Activated CD4-positive, alpha-beta memory T cell treated with anti-CD3 and anti-CD28 coated beads, Interleukin-2, amount 10 ng/mL, durations not matched to agents 7 days and 5 days (primary cell): ENCODE measurements at regions not wholly inside any gene's neighbourhood (a gene's known extent, or its start where the extent isn't known, plus 50 kb on each side); places are given as distances from the start of the nearest gene placed in this dataset.
"Not testable (repeated sequence)": the region's sequence is repeated elsewhere in the genome, so short reads cannot be mapped to it uniquely, and the experiment has no call there.

ENCODE experiments used
- CTCF ChIA-PET: fragments of 350-600 bp; sonication (Branson Sonifier 250); formaldehyde crosslinking; loops from one replicate; lab custom pipeline; 2021; ENCODE audit warnings: antibody characterized with exemption, inconsistent platforms; lab: Charles Lee
- POLR2A ChIA-PET: fragments of 350-600 bp; sonication (Branson Sonifier 250); formaldehyde crosslinking; loops from one replicate; lab custom pipeline; 2021; ENCODE audit warnings: antibody characterized with exemption; lab: Charles Lee
- DNase-seq: peaks from one replicate; pipeline ENCODE4 v3.0.0-alpha.2; 2020
- H3K27ac Mint-ChIP-seq: one replicate; pipeline ENCODE4 v1.8.0; 2021; ENCODE audit warnings: mild to moderate bottlenecking, mixed read lengths
- H3K27me3 Mint-ChIP-seq: one replicate; pipeline ENCODE4 v1.8.0; 2021; ENCODE audit warnings: mixed read lengths
- H3K36me3 Mint-ChIP-seq: one replicate; pipeline ENCODE4 v1.8.0; 2021; ENCODE audit warnings: low read depth, mixed read lengths
- H3K4me1 Mint-ChIP-seq: one replicate; pipeline ENCODE4 v1.8.0; 2021; ENCODE audit warnings: mixed read lengths
- H3K4me3 Mint-ChIP-seq: one replicate; pipeline ENCODE4 v1.8.0; 2021; ENCODE audit warnings: mild to moderate bottlenecking, mixed read lengths
- H3K9me3 Mint-ChIP-seq: one replicate; pipeline ENCODE4 v1.8.0; 2021; ENCODE audit warnings: mixed read lengths

GRCh38 chr2:196294516-196294909, 123.1 kb upstream of the STK17B start:
- POLR2A ChIA-PET: interaction anchor here (1.2 kb wide), 1 partner anchor 42 kb away, joined by 3 read pairs; no protein-coding TSS in a partner anchor
- CTCF ChIA-PET: interaction anchor here (1.0 to 1.4 kb wide), 4 partner anchors 15 to 227 kb away, joined by 3 to 4 read pairs (median 3); no protein-coding TSS in a partner anchor
- Mint-ChIP-seq H3K27ac (no peak overlapping the region), H3K27me3 (no peaks in the 10 kb centered on the region), H3K36me3 (no peaks in the 10 kb centered on the region), H3K4me3 (no peak overlapping the region), H3K4me1 (peaks cover 34% of the 10 kb centered on the region), H3K9me3 (no peaks in the 10 kb centered on the region)
- no peak for DNase-seq

GRCh38 chr2:196295005-196295404, 123.6 kb upstream of the STK17B start:
- H3K27ac Mint-ChIP-seq: no peak overlapping the region
- no peaks in the 10 kb centered on the region for H3K36me3 Mint-ChIP-seq
- no peaks in the 10 kb centered on the region for H3K9me3 Mint-ChIP-seq
- no peak for DNase-seq
- no peak overlapping the region for H3K4me3 Mint-ChIP-seq
- ChIA-PET POLR2A (interaction anchor here (1.0 to 1.2 kb wide), 2 partner anchors 10 to 42 kb away, joined by 3 read pairs; no protein-coding TSS in a partner anchor), CTCF (interaction anchor here (1.0 to 1.4 kb wide), 4 partner anchors 15 to 228 kb away, joined by 3 to 4 read pairs (median 3); no protein-coding TSS in a partner anchor)
- H3K27me3 Mint-ChIP-seq: no peaks in the 10 kb centered on the region
- H3K4me1 Mint-ChIP-seq: peaks cover 30% of the 10 kb centered on the region

- H3K27me3 Mint-ChIP-seq, H3K27ac Mint-ChIP-seq, H3K9me3 Mint-ChIP-seq, DNase-seq, H3K4me1 Mint-ChIP-seq, H3K36me3 Mint-ChIP-seq, H3K4me3 Mint-ChIP-seq: not testable (repeated sequence)
- ChIA-PET CTCF (interaction anchor here (0.6 to 1.5 kb wide), 16 partner anchors 9 to 220 kb away, joined by 3 to 8 read pairs (median 4); no protein-coding TSS in a partner anchor), POLR2A (interaction anchor here (0.8 kb wide), 1 partner anchor 134 kb away, joined by 3 read pairs; no protein-coding TSS in a partner anchor)
These were observed 126.8 kb upstream of the STK17B start for GRCh38 chr2:196298106-196298723.

GRCh38 chr2:196307775-196308305, 136.5 kb upstream of the STK17B start:
- no peak for DNase-seq
- Mint-ChIP-seq H3K4me3 (no peak overlapping the region), H3K36me3 (no peaks in the 10 kb centered on the region), H3K27ac (no peak overlapping the region), H3K4me1 (no peaks in the 10 kb centered on the region), H3K9me3 (no peaks in the 10 kb centered on the region), H3K27me3 (no peaks in the 10 kb centered on the region)
- ChIA-PET POLR2A (no interaction called here), CTCF (interaction anchor here (1.4 kb wide), 1 partner anchor 9 kb away, joined by 3 read pairs; no protein-coding TSS in a partner anchor)

GRCh38 chr2:196309691-196310090, 138.3 kb upstream of the STK17B start:
- CTCF ChIA-PET: no interaction called here
- H3K27ac Mint-ChIP-seq: no peak overlapping the region
- no peaks in the 10 kb centered on the region for H3K4me1 Mint-ChIP-seq
- POLR2A ChIA-PET: no interaction called here
- H3K4me3 Mint-ChIP-seq: no peak overlapping the region
- no peaks in the 10 kb centered on the region for H3K36me3 Mint-ChIP-seq
- no peaks in the 10 kb centered on the region for H3K27me3 Mint-ChIP-seq
- no peaks in the 10 kb centered on the region for H3K9me3 Mint-ChIP-seq
- DNase-seq: no peak

DNA sequence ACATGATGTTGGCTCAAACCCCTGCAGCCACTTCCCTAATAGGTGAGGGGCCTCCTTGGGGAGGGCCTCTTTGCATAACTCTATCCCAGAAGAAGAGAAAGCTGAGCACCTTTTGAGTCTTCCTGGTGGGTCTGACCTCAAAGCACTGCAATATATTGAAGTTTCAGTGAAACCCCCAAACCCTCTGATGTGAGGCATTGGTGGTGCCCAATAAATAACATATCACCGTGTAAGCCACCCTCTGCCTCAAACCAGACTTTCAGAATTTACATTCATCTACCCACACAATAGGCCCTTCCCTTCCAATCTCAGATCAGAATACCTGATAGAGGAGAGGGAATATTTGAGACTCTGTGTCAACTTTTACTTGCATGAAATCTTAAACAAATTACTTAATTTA, 142.8 kb upstream of the STK17B start:
- CTCF ChIA-PET: interaction anchor here (1.0 to 1.4 kb wide), 2 partner anchors 17 to 22 kb away, joined by 3 to 4 read pairs; no protein-coding TSS in a partner anchor

DNA sequence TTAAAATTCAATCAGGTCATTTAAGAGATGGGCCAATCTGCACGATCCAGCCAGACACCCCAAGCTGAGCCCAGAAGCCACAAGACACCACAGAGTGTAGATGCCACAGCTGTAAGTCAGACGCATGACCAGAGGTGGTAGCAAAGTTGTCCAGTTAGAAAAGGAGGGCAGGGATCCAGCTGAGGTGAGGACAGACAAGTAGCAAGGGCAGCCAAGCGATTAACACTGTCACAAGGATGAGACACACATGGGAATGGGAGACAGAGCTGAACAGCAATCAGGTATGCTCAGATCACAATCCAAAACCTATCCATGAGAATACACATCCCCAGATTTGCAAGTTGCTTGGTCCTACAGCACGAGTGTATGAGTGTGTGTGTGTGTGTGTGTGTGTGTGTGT, 143.4 kb upstream of the STK17B start:
- Mint-ChIP-seq H3K27me3 (no peaks in the 10 kb centered on the region), H3K27ac (no peak overlapping the region), H3K36me3 (no peaks in the 10 kb centered on the region), H3K4me3 (no peak overlapping the region), H3K9me3 (no peaks in the 10 kb centered on the region), H3K4me1 (no peaks in the 10 kb centered on the region)
- DNase-seq: no peak
- ChIA-PET POLR2A (no interaction called here), CTCF (interaction anchor here (1.0 to 1.4 kb wide), 2 partner anchors 17 to 22 kb away, joined by 3 to 4 read pairs; no protein-coding TSS in a partner anchor)

More for the DNA sequence above, 142.8 kb upstream of the STK17B start:
- no peaks in the 10 kb centered on the region for H3K36me3 Mint-ChIP-seq
- H3K9me3 Mint-ChIP-seq: no peaks in the 10 kb centered on the region
- no peaks in the 10 kb centered on the region for H3K27me3 Mint-ChIP-seq
- H3K4me3 Mint-ChIP-seq: no peak overlapping the region
- H3K27ac Mint-ChIP-seq: no peak overlapping the region
- H3K4me1 Mint-ChIP-seq: no peaks in the 10 kb centered on the region
- DNase-seq: no peak
- POLR2A ChIA-PET: no interaction called here

- H3K27me3 Mint-ChIP-seq: peaks cover 2% of the 10 kb centered on the region
- H3K27ac Mint-ChIP-seq: no peak overlapping the region
- DNase-seq: no peak
- ChIA-PET CTCF (interaction anchor here (1.0 to 1.4 kb wide), 3 partner anchors 18 to 21 kb away, joined by 3 to 4 read pairs (median 4); no protein-coding TSS in a partner anchor), POLR2A (no interaction called here)
- no peaks in the 10 kb centered on the region for H3K4me1 Mint-ChIP-seq
- H3K4me3 Mint-ChIP-seq: no peak overlapping the region
- H3K36me3 Mint-ChIP-seq: no peaks in the 10 kb centered on the region
- H3K9me3 Mint-ChIP-seq: no peaks in the 10 kb centered on the region
These were observed 144.1 kb upstream of the STK17B start for GRCh38 chr2:196315388-196316049.

DNA sequence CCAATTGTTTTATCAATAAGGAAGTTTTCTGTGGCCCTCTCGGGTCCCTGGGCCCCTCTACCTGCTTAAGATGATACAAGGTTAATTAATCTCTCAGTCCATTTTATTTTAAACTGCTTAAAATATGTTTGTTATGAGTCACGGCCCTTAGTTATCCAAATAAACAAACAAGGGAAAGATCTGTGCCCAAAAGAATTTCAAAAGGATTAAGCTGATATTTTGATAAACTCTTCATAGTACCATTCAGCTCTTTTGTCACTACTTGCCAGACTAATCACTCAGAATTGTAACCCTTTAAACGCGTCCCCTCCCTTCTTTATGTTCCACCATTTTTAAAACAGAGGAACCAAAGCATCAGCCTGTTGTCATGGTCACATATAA, 144.7 kb upstream of the STK17B start:
- Mint-ChIP-seq H3K27ac (no peak overlapping the region), H3K36me3 (no peaks in the 10 kb centered on the region), H3K9me3 (no peaks in the 10 kb centered on the region), H3K4me1 (no peaks in the 10 kb centered on the region), H3K27me3 (peaks cover 2% of the 10 kb centered on the region), H3K4me3 (no peak overlapping the region)
- no peak for DNase-seq
- CTCF ChIA-PET: interaction anchor here (1.1 to 1.3 kb wide), 2 partner anchors 21 to 239 kb away, joined by 3 to 4 read pairs; no protein-coding TSS in a partner anchor
- POLR2A ChIA-PET: no interaction called here

GRCh38 chr2:196318517-196319377, 147.4 kb upstream of the STK17B start:
- Mint-ChIP-seq H3K27ac (no peak overlapping the region), H3K4me1 (no peaks in the 10 kb centered on the region), H3K36me3 (no peaks in the 10 kb centered on the region), H3K27me3 (peaks cover 4% of the 10 kb centered on the region), H3K9me3 (no peaks in the 10 kb centered on the region), H3K4me3 (no peak overlapping the region)
- no peak for DNase-seq
- ChIA-PET CTCF (interaction anchor here (1.1 kb wide), 1 partner anchor 18 kb away, joined by 4 read pairs; no protein-coding TSS in a partner anchor), POLR2A (no interaction called here)

GRCh38 chr2:196322973-196323810, 151.8 kb upstream of the STK17B start:
- Mint-ChIP-seq H3K4me1 (no peaks in the 10 kb centered on the region), H3K4me3 (no peak overlapping the region), H3K27me3 (peaks cover 7% of the 10 kb centered on the region), H3K9me3 (no peaks in the 10 kb centered on the region), H3K36me3 (no peaks in the 10 kb centered on the region), H3K27ac (no peak overlapping the region)
- POLR2A ChIA-PET: no interaction called here
- CTCF ChIA-PET: interaction anchor here (1.0 kb wide), 1 partner anchor 14 kb away, joined by 4 read pairs; no protein-coding TSS in a partner anchor
- DNase-seq: no peak
